Prostate gland (tissue), 2 donors: ENCODE measurements at regions not wholly inside any gene's neighbourhood (a gene's known extent, or its start where the extent isn't known, plus 50 kb on each side); places are given as distances from the start of the nearest gene placed in this dataset.

Source experiments
- CTCF ChIP-seq, 4 experiments: fragments of 200-600 bp in 2 of 4; fragments of 450-650 bp in 2 of 4; sonication (generic) in 2 of 4; IDR thresholded peaks; 1 replicate in 3 of 4; 2 replicates in 1 of 4; pipeline ENCODE4 v1.5.1; 2016 to 2019; ENCODE audit warnings: antibody characterized with exemption in 4 of 4, mild to moderate bottlenecking in 2 of 4, moderate library complexity in 2 of 4
- POLR2A ChIP-seq: fragments of 450-650 bp; IDR thresholded peaks from one replicate; pipeline ENCODE4 v1.6.1; 2016; ENCODE audit warnings: antibody characterized with exemption, mild to moderate bottlenecking

- TF ChIP-seq CTCF (IDR thresholded peaks at IDR 0.05) (no peak), POLR2A (no peak)
These were observed 70.1 kb downstream of the NKX2-1 start for GRCh38 chr14:36449903-36450302.
